T-helper 1 cell treated with Interleukin-12 subunit alpha and Interleukin-12 subunit beta and Interleukin-4 antibody, amounts not matched to agents 30 ng/mL and 1 ng/mL, for 36 hours (primary cell): ENCODE measurements at regions not wholly inside any gene's neighbourhood (a gene's known extent, or its start where the extent isn't known, plus 50 kb on each side); places are given as distances from the start of the nearest gene placed in this dataset.

Source experiments
- intact Hi-C: fragments of 100-400 bp; cut with micrococcal nuclease; formaldehyde crosslinking; loops from one replicate; pipeline ENCODE4 v1.15.1; 2024

DNA sequence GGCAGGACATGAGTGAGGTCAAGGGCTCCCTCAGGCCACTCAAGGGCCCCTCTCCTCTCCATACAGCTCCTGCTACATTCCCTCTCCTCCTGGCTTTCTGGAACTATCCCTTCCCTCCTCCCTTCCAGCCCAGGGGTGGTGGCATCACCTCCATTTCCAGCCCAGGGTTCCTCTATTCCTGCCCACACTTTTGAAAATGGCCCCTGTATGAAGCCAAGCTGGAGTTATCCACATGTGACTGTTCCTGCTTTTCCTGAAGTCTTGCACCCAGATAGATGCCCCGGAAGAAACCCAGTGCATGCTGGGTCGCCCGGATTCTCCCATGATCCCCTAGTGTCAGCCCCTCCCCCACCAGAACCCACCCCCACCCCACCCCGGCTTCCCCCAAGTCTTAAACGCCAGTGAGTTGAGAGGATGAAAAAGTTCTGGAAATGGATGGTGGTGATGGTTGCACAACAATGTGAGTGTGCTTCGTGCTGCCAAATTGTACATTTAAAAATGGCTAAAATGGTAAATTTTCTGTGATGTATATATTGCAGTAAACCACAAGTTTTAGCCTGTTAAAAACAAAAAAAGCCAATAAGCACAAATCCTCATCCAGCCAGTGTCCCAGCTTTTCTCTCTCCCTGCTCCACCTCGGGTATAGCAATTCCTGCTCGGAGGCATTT, 136.9 kb downstream of the SCARB1 start:
- intact Hi-C loops = no loop called here

GRCh38 chr12:124725597-124726237, 137.9 kb downstream of the SCARB1 start:
- intact Hi-C loops = no loop called here

GRCh38 chr12:124725099-124725498, 138.6 kb downstream of the SCARB1 start:
- intact Hi-C loops = no loop called here

- intact Hi-C loops = no loop called here
These were observed 140.8 kb downstream of the SCARB1 start for GRCh38 chr12:124722878-124723277.

DNA sequence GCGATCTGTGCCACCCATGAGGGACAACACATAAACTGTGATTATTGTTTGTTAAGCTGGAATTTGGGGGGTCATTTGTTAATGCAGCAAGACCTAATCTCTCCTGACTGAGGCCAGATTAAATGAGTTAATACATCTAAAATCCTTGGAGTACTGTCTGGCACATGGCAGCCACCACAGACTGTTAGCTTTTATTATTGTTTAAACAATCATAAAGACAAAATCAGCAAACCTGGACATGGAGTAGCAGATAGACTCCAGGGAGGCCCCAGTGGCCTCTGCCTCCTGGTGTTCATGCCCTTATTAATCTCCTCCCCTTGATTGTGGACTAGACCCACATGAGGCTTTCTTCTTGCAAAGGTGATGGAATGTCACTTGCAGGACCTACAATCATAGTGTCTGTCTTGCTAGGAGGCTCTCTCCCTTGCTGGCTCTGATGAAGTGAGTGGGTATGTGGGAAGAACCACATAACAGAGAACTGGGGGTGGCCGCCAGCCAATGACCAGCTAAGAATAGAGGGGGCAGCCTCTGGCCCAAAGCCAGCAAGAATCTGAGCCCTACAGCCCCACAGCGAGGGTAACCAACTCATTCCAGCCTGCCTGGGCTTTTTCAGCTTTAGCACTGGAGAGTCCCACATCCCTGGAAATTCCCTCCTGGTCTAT, 142.0 kb downstream of the SCARB1 start:
- intact Hi-C loops = no loop called here

DNA sequence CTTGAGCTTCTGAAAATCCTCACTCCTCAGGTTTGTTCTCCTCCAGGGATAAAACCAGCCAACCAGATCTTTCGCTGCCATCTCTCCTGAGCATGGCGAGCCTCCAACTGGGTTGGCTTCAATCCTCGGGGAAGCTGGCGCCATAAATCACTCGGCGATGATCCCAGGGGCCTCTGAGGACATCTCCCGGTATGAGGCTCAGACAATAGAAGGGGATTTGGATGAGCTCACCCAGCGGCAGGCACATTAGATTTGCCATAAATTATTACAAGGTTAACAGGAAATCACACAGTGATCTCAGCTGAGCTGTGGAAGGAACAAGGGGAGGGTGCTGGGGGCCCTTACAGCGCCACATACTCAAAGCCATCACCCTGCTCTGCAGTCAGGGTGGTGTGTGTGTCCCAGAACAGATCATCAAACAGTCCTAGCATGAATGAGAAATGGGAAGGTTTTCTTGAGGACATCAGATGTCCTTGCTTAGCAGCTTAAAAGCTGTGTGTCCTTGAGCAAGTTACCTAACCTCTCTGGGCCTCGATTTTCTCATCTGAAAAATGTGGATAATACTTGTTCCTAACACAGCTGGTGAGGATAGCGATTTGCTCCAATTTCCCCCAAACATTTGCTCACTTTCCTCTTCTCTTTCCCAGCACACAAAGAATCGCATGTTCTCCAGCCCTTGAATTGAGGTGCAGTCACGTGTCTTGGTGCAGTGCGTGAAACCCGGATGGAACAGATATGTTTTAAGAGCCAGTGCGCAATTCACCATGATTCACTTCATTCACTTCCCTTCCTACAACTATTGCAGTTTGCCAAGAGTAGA, 142.8 kb downstream of the SCARB1 start:
- intact Hi-C loops = no loop called here

- intact Hi-C loops = no loop called here
These were observed 143.5 kb downstream of the SCARB1 start for GRCh38 chr12:124720004-124720680.

GRCh38 chr12:124719231-124719630, 144.4 kb downstream of the SCARB1 start:
- intact Hi-C loops = no loop called here

- intact Hi-C loops = no loop called here
These were observed 145.2 kb downstream of the SCARB1 start for GRCh38 chr12:124718458-124718857.

DNA sequence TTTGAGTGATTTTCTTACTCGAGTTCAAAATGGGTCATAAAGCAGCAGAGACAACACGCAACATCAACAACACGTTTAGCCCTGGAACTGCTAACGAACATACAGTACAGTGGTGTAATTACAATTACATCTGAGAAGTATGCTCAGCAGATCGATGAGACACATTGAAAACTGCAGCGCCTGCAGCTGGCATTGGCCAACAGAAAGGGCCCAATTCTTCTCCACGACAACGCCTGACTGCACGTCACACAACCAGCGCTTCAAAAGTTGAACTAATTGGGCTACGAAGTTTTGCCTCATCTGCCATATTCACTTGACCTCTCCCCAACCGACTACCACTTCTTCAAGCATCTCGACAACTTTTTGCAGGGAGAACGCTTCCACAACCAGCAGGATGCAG, 145.6 kb downstream of the SCARB1 start:
- intact Hi-C loops = no loop called here

DNA sequence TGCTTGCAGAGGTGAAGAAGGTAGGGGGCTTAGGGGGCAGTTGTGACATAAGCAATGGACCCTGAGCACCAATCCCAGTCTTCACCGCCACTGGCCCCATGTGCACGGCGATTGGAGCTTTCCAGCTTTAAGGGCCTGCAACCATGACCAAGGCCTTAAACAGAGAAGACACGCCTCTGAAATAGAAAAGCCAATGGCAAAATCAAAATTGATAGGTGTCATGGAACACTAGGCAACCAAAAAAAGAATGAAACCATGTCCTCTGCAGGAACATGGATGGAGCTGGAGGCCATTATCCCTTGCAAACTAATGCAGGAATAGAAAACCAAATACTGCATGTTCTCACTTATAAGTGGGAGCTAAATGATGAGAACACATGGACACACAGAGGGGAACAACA, 146.3 kb downstream of the SCARB1 start:
- intact Hi-C loops = no loop called here

GRCh38 chr12:124716208-124717130, 147.2 kb downstream of the SCARB1 start:
- intact Hi-C loops = no loop called here

- intact Hi-C loops = no loop called here
These were observed 147.9 kb upstream of the NCOR2 start for GRCh38 chr12:124715121-124715990.

- intact Hi-C loops = loop anchor here (1.0 to 5.0 kb wide), 7 partner anchors 54 to 274 kb away; partner anchors contain the start of genes DHX37 and NCOR2
These were observed 146.1 kb upstream of the NCOR2 start for GRCh38 chr12:124713436-124714082.

DNA sequence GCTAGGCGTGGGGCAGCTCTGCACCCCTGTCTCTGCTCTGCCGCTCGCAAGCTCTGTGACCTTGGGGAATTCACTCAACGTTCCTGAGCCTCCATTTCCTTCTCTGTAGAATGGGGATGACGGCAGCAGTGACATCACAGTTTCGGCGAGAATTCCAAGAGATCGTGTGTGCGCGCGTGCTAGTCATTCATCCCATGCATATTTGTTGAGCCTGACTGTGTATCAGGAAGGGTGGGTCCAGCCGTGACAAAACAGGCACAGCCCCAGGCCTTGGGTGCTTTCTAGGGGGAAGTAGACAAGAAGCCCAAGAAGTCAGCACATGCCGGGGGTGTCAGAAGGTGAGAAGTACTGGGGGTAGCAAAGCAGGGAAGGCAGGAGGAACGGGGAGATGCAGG, 145.6 kb upstream of the NCOR2 start:
- intact Hi-C loops = loop anchor here (1.0 to 5.0 kb wide), 7 partner anchors 54 to 274 kb away; partner anchors contain the start of genes DHX37 and NCOR2

GRCh38 chr12:124711344-124711743, 143.9 kb upstream of the NCOR2 start:
- intact Hi-C loops = loop anchor here (5.0 kb wide), 2 partner anchors 74 to 276 kb away; partner anchors contain the start of gene DHX37

- intact Hi-C loops = loop anchor here (5.0 kb wide), 2 partner anchors 73 to 277 kb away; partner anchors contain the start of gene DHX37
These were observed 142.6 kb upstream of the NCOR2 start for GRCh38 chr12:124709722-124710687.
